ENCODE measurements at regions not wholly inside any gene's neighbourhood (a gene's known extent, or its start where the extent isn't known, plus 50 kb on each side); places are given as distances from the start of the nearest gene placed in this dataset.
"Not testable (repeated sequence)": the region's sequence is repeated elsewhere in the genome, so short reads cannot be mapped to it uniquely, and the experiment has no call there.

DNA sequence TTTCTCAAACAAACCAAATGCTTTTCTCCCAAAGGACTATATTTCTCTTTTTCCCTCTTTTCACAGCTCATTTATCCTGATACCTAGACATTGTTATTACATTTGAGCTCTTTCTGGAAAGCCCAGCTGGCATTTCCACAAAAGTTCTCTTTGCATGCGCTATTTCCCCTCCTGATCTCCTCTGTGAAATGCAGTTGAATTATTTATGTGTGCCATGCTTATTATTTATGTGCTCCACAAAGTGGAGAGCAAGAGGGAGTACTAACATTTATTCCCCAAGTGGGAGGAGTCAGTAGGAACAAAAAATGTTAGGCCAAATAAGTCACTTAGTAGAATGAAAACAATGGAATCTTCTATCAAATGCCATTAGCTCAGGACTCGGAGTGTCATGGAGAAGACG lies 626.6 kb upstream of the IGFBP7 start:
- TF ChIP-seq, protein P1, sequence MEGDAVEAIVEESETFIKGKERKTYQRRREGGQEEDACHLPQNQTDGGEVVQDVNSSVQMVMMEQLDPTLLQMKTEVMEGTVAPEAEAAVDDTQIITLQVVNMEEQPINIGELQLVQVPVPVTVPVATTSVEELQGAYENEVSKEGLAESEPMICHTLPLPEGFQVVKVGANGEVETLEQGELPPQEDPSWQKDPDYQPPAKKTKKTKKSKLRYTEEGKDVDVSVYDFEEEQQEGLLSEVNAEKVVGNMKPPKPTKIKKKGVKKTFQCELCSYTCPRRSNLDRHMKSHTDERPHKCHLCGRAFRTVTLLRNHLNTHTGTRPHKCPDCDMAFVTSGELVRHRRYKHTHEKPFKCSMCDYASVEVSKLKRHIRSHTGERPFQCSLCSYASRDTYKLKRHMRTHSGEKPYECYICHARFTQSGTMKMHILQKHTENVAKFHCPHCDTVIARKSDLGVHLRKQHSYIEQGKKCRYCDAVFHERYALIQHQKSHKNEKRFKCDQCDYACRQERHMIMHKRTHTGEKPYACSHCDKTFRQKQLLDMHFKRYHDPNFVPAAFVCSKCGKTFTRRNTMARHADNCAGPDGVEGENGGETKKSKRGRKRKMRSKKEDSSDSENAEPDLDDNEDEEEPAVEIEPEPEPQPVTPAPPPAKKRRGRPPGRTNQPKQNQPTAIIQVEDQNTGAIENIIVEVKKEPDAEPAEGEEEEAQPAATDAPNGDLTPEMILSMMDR (conservative IDR thresholded peaks at IDR 0.05; ENCODE audit: low read depth): no peak
- DNase-seq (ENCODE audit: low spot score): no peak
- CTCF ChIA-PET: interaction anchor here (0.6 kb wide), 1 partner anchor 26 kb away, joined by 6 read pairs; no protein-coding TSS in a partner anchor
- POLR2A ChIA-PET (ENCODE audit: low non-redundant PET): no interaction called here
- H3K27ac ChIP-seq: no peak overlapping the region

DNA sequence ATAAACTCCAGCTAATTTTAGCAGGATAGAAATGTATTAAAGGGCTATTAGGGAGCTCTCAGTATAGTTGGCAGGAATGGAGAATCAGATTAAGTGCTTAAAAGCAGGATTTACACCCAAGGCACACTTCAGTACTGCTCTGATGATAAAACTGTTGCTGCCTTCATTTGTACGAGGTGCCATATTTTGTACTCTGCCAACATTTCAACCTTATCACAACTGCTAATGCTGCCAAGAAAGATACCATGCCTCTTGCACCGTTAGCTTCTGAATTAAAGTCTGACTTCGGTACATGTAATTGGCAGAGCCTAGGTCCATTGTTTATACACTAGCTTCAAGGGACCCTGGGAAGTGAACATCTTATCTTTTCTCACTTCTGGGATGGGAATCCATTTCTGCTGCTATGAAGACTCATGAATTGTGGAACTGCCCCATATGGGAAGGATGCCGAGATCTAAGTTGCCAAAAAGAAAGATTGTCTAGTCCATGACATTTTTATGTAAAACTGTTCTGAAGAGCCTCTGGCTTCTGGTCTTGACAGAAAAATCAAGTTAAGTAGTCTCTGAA lies 624.0 kb upstream of the IGFBP7 start:
- CTCF ChIA-PET: no interaction called here
- TF ChIP-seq, protein P1 (conservative IDR thresholded peaks at IDR 0.05; ENCODE audit: low read depth): no peak
- no peak for DNase-seq (ENCODE audit: low spot score)
- POLR2A ChIA-PET (ENCODE audit: low non-redundant PET): no interaction called here
- H3K27ac ChIP-seq: no peak overlapping the region

DNA sequence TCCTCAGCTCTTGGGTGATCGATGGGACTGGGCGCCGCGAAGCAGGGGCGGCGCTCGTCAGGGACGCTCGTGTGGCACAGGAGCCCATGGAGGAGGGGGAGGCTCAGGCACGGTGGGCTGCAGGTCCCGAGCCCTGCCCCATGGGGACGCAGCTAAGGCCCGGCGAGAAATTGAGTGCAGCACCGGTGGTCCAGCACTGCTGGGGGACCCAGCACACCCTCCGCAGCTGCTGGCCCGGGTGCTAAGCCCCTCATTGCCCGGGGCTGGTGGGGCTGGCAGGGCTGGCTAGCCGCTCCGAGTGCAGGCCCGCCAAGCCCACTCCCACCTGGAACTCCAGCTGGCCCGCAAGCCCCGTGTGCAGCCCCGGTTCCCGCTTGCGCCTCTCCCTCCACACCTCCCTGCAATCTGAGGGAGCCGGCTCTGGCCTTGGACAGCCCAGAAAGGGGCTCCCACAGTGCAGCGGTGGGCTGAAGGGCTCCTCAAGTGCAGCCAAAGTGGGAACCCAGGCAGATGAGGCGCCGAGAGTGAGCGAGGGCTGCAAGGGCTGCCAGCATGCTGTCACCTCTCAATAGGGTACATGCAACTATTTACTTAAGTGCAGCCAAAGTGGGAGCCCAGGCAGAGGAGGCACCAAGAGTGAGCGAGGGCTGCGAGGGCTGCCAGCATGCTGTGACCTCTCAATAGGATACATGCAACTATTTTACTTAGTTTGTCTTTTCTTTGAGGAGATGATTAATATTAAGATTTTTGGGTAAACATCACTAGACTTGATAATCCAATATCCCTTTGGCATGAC lies 619.8 kb upstream of the IGFBP7 start:
- DNase-seq (ENCODE audit: low spot score); H3K27ac ChIP-seq; POLR2A ChIA-PET (ENCODE audit: low non-redundant PET): not testable (repeated sequence)
- CTCF ChIA-PET: interaction anchor here (0.6 kb wide), 1 partner anchor 266 kb away, joined by 4 read pairs; no protein-coding TSS in a partner anchor

DNA sequence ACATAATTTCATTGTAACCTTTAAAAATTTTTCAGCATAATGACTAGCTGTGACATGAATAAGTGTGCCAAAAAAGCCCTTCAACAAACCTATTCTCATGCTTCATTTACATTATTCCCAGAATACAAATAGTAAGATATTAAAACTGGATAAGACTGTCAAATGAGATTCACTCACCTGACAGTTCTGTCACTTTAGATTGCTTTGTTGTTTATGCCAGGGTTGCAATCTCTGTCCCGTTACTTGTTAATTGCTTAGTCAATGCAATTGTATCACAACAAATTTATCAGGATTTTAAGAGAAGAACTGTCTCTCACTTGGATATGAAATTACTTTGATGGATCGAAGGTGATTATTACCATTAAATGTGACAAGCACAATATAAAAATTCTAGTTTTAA lies 616.0 kb upstream of the IGFBP7 start:
- no peak overlapping the region for H3K27ac ChIP-seq
- CTCF ChIA-PET: interaction anchor here (0.6 kb wide), 1 partner anchor 279 kb away, joined by 3 read pairs; no protein-coding TSS in a partner anchor
- DNase-seq (ENCODE audit: low spot score): no peak
- TF ChIP-seq, protein P1 (conservative IDR thresholded peaks at IDR 0.05; ENCODE audit: low read depth): no peak
- POLR2A ChIA-PET (ENCODE audit: low non-redundant PET): no interaction called here

DNA sequence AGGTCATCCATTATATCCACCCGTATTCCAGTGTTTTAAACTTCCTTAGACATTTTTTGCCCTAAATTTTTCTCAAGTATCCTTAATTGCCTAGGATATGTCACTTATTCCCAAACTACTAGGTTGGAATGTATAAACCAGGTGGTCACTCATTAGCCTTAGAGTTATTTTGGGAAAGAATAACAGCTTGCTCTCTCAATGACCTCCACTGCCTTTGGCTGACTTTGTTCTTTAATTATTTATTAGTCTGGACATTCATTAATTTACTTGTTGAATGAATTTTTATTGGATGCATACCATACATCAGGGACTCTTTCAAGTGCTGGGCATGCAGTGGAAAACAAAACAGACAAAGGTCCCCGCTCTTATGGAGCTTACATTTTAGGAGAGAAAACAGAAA lies 609.3 kb upstream of the IGFBP7 start:
- ChIA-PET POLR2A (ENCODE audit: low non-redundant PET) (no interaction called here), CTCF (no interaction called here)
- TF ChIP-seq, protein P1 (conservative IDR thresholded peaks at IDR 0.05; ENCODE audit: low read depth): no peak
- no peak for DNase-seq (ENCODE audit: low spot score)
- H3K27ac ChIP-seq: no peak overlapping the region

DNA sequence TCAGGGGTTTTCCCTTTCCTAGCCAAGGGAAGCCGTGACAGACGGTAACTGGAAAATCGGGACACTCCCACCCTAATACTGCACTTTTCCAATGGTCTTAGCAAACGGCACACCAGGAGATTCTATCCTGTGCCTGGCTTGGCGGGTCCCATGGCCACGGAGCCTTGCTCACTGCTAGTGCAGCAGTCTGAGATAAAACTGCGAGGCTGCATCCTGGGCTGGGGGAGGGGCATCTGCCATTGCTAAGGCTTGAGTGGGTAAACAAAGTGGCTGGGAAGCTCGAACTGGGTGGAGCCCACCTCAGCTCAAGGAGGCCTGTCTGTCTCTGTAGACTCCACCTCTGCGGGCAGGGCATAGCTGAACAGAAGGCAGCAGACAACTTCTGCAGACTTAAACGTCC lies 604.1 kb upstream of the IGFBP7 start:
- CTCF ChIA-PET; POLR2A ChIA-PET (ENCODE audit: low non-redundant PET); H3K27ac ChIP-seq; DNase-seq (ENCODE audit: low spot score): not testable (repeated sequence)

DNA sequence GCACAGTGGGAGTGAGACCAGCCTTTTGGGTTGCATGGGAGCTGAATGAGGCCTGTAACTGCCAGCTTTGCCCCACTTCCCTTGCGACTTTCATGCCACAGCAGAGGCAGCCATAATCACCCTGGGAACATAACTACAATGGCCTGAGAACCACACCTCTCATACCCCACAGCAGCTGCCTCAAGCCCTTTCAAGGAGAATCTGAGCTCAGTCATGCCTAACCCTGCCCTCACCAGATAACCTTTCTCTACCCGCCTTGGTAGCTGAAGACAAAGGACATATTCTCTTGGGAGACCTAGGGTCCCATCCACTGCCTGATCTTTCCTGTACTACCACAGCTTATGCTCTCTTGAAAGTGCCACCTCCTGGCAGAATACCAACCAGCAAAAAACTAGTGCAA lies 599.9 kb upstream of the IGFBP7 start:
- TF ChIP-seq, protein P1 (conservative IDR thresholded peaks at IDR 0.05; ENCODE audit: low read depth): no peak
- CTCF ChIA-PET: no interaction called here
- no peak for DNase-seq (ENCODE audit: low spot score)
- POLR2A ChIA-PET (ENCODE audit: low non-redundant PET): no interaction called here
- no peak overlapping the region for H3K27ac ChIP-seq

All from RWPE1 (cell line).